K562 (cell line): ENCODE measurements at regions not wholly inside any gene's neighbourhood (a gene's known extent, or its start where the extent isn't known, plus 50 kb on each side); places are given as distances from the start of the nearest gene placed in this dataset.

Source experiments
- ATAC-seq: fragments of 200-7000 bp; cut with Tn5 transposase; 3 replicates; pipeline ENCODE4 v1.9.1; 2020; ENCODE audit warnings: moderate library complexity
- BruUV-seq: library from RNA; stranded (reverse); fragments of 400-500 nt; replicated peaks from 2 replicates; lab custom pipeline; 2021; lab: Mats Ljungman, UMichigan
- CTCF ChIA-PET: fragments of 300-600 bp; formaldehyde crosslinking; extraction: SDS; loops from one replicate; lab custom pipeline; 2021; ENCODE audit warnings: low intra/inter-chr PET ratio; lab: Yijun Ruan, JAX
- POLR2A ChIA-PET: fragments of 300-600, 350-650 bp; sonication (Branson Sonifier 250); formaldehyde crosslinking; extraction: SDS; loops from one replicate; lab custom pipeline; 2021; ENCODE audit warnings: antibody characterized with exemption, inconsistent platforms; lab: Yijun Ruan, JAX
- DNase-seq, 4 experiments: peaks; one replicate each; pipeline versions ENCODE4 v3.0.0 to v3.0.0-alpha.2; 2011 to 2018; ENCODE audit warnings: low spot score in 3 of 4, mixed read lengths in 3 of 4; ENCODE audit errors: extremely low read depth in 1 of 4
- FAIRE-seq: peaks from 2 replicates; lab custom pipeline; 2011; peaks lifted over from hg19 to GRCh38; lab: Jason Lieb, UNC
- H2AFZ ChIP-seq: 2 replicates; pipeline ENCODE4 v1.6.0; 2011; ENCODE audit warnings: low read depth, low read length, control low read depth, inconsistent platforms
- H3K27ac ChIP-seq: fragments of 200-600 bp; 3 replicates; pipeline ENCODE4 v1.8.0; 2011; ENCODE audit warnings: low read depth, mild to moderate bottlenecking, control low read depth, inconsistent platforms, low read length, moderate library complexity, mixed read lengths; ENCODE audit errors: extremely low read depth
- H3K27me3 ChIP-seq, 2 experiments: fragments of 300-600 bp in 1 of 2; 2 replicates in 1 of 2; 3 replicates in 1 of 2; pipeline versions ENCODE4 v1.6.0 to v1.8.0; 2011; ENCODE audit warnings: inconsistent platforms in 2 of 2, low read length in 2 of 2, mild to moderate bottlenecking in 1 of 2, mixed read lengths in 1 of 2, moderate library complexity in 1 of 2; ENCODE audit not compliant: control insufficient read depth in 2 of 2, insufficient read depth in 2 of 2
- H3K36me3 ChIP-seq: fragments of 300-600 bp; 3 replicates; pipeline ENCODE4 v1.8.0; 2011; ENCODE audit warnings: mild to moderate bottlenecking, low read length, inconsistent platforms; ENCODE audit not compliant: control insufficient read depth, insufficient read depth
- H3K4me1 ChIP-seq, 2 experiments: fragments of 200-600 bp in 1 of 2; replicated peaks in 1 of 2; 2 replicates in 1 of 2; 3 replicates in 1 of 2; pipeline versions ENCODE4 v1.5.1 to v1.8.0; 2011; ENCODE audit warnings: inconsistent platforms in 2 of 2, low read length in 2 of 2, mild to moderate bottlenecking in 1 of 2, mixed read lengths in 1 of 2, moderate library complexity in 1 of 2; ENCODE audit not compliant: control insufficient read depth in 2 of 2, insufficient read depth in 2 of 2
- H3K4me2 ChIP-seq: 2 replicates; pipeline ENCODE4 v1.6.1; 2011; ENCODE audit warnings: low read length, control low read depth, inconsistent platforms, mixed read lengths; ENCODE audit not compliant: insufficient read depth
- H3K4me3 ChIP-seq: fragments of 200-600 bp; sonication (generic), shearing (Covaris generic); 2 replicates; pipeline ENCODE4 v1.5.1; 2016; ENCODE audit warnings: control low read depth, inconsistent platforms
- H3K79me2 ChIP-seq: fragments of 200-600 bp; 3 replicates; pipeline ENCODE4 v1.8.0; 2011; ENCODE audit warnings: low read length, inconsistent platforms; ENCODE audit not compliant: control insufficient read depth, insufficient read depth
- H3K9ac ChIP-seq, 2 experiments: 2 replicates each; pipeline versions ENCODE4 v1.6.0 to v1.6.1; 2011; ENCODE audit warnings: low read depth in 2 of 2, low read length in 2 of 2, control low read depth in 1 of 2, inconsistent platforms in 1 of 2, mild to moderate bottlenecking in 1 of 2, mixed read lengths in 1 of 2; ENCODE audit not compliant: insufficient read depth in 1 of 2
- H3K9me1 ChIP-seq: one replicate; pipeline ENCODE4 v1.6.0; 2011; ENCODE audit warnings: inconsistent platforms, mild to moderate bottlenecking, low read length, moderate library complexity; ENCODE audit not compliant: control insufficient read depth, insufficient read depth
- H3K9me3 ChIP-seq: replicated peaks from 2 replicates; pipeline ENCODE4 v1.5.1; 2011; ENCODE audit warnings: low read depth, low read length, inconsistent platforms; ENCODE audit not compliant: control insufficient read depth, insufficient read depth
- H4K20me1 ChIP-seq: replicated peaks from 2 replicates; pipeline ENCODE4 v1.6.1; 2011; ENCODE audit warnings: low read length, inconsistent platforms, mixed read lengths; ENCODE audit not compliant: control insufficient read depth, insufficient read depth
- ADNP ChIP-seq: fragments of 200-800 bp; sonication (Bioruptor generic); IDR thresholded peaks from 2 replicates; pipeline ENCODE4 v1.6.1; 2016; ENCODE audit warnings: missing genetic modification characterization, missing compliant biosample characterization
- BRD4 ChIP-seq: fragments of 200-600 bp; sonication (generic); IDR thresholded peaks from 2 replicates; pipeline ENCODE4 v1.6.1; 2017; ENCODE audit warnings: inconsistent platforms
- CBX1 ChIP-seq: sonication (generic); IDR thresholded peaks from 2 replicates; pipeline ENCODE4 v1.6.1; 2016; ENCODE audit warnings: antibody characterized with exemption, low read depth, mild to moderate bottlenecking
- DIDO1 ChIP-seq: fragments of 450-650 bp; IDR thresholded peaks from 2 replicates; pipeline ENCODE4 v1.6.1; 2016; ENCODE audit warnings: low read depth, missing biosample characterization, missing genetic modification characterization
- HNRNPLL ChIP-seq: fragments of 200-400 bp; formaldehyde crosslinking; IDR thresholded peaks from 2 replicates; pipeline ENCODE4 v1.6.1; 2017; ENCODE audit warnings: low read length, low read depth, mild to moderate bottlenecking; ENCODE audit not compliant: poor library complexity, severe bottlenecking
- LARP7 ChIP-seq: fragments of 450-650 bp; IDR thresholded peaks from 2 replicates; pipeline ENCODE4 v1.6.1; 2016
- MAFF ChIP-seq: IDR thresholded peaks from 2 replicates; pipeline ENCODE4 v1.6.1; 2012; ENCODE audit warnings: low read length, improper control_type of control experiment
- MBD2 ChIP-seq: sonication (generic); IDR thresholded peaks from 2 replicates; pipeline ENCODE4 v1.6.1; 2016; ENCODE audit warnings: low read depth, borderline replicate concordance
- RBM15 ChIP-seq: fragments of 200-400 bp; formaldehyde crosslinking; IDR thresholded peaks from 2 replicates; pipeline ENCODE4 v1.6.1; 2018; ENCODE audit warnings: mild to moderate bottlenecking, low read length, moderate library complexity; ENCODE audit not compliant: insufficient read depth
- RFX5 ChIP-seq: IDR thresholded peaks from 2 replicates; pipeline ENCODE4 v1.6.1; 2011; ENCODE audit warnings: low read depth, mild to moderate bottlenecking, improper control_type of control experiment, low read length
- STAG1 ChIP-seq: sonication (generic); formaldehyde crosslinking; IDR thresholded peaks from 2 replicates; pipeline ENCODE4 v1.5.0; 2020; ENCODE audit warnings: missing genetic modification reagents, borderline replicate concordance
- THRAP3 ChIP-seq: fragments of 450-650 bp; IDR thresholded peaks from 2 replicates; pipeline ENCODE4 v1.6.1; 2016; ENCODE audit warnings: mild to moderate bottlenecking, inconsistent platforms, borderline replicate concordance
- ZNF124 ChIP-seq: sonication (generic); formaldehyde crosslinking; IDR thresholded peaks from 2 replicates; pipeline ENCODE4 v1.8.1; 2022; ENCODE audit warnings: missing genetic modification reagents
- WGBS: fragments of 100-300 bp; shearing (Covaris generic); methylation state at CpG from one replicate; pipeline ENCODE4 v1.1.6; 2016; ENCODE audit warnings: low coverage, mixed read lengths; ENCODE audit not compliant: insufficient coverage; ENCODE audit errors: missing lambda C conversion rate; 5-methylcytosine and 5-hydroxymethylcytosine counted together
- in situ Hi-C: fragments of 300-500 bp; cut with MboI; formaldehyde crosslinking; loops from 4 replicates; pipeline ENCODE4 v1.15.0; 2018; ENCODE audit warnings: inconsistent platforms, mixed read lengths
- intact Hi-C: fragments of 100-400 bp; cut with micrococcal nuclease; formaldehyde crosslinking; loops from 2 replicates; pipeline ENCODE4 v1.14.2; 2022
- TF ChIP-seq, protein P1 (sequence below): fragments of 450-650 bp; IDR thresholded peaks from 2 replicates; pipeline ENCODE4 v1.7.1; 2018; ENCODE audit warnings: mild to moderate bottlenecking, low read depth; ENCODE audit not compliant: partially characterized antibody
- TF ChIP-seq, protein P2 (sequence below): fragments of 250-450 bp; sonication (Bioruptor Pico); IDR thresholded peaks from 2 replicates; pipeline ENCODE4 v1.8.0; 2022; ENCODE audit warnings: moderate library complexity, mild to moderate bottlenecking, inconsistent platforms

DNA sequence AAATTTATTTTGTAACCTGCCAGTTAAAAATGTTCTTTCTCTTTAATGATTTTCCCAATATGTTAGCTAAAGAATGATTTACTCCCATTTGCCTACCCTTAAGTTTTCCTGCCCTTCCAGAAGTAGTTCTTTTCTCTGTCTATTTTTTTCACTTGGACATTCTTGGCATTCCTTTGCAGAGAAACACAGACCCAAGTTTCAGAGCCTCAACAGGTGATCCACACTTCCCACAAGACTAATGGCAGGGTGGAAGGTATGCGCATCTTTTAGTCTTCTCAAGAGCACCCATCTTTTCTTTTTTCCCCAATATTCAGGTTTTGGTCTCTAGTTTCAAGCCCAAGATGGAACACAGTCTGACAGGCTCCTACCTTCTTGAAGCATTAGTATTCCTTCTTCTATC is 420.7 kb downstream of the ADAMTS20 start:
- H3K9me1 ChIP-seq, result no peaks in the 10 kb centered on the region
- FAIRE-seq (no peak), DNase-seq (no peak), ATAC-seq (no peak)
- H2AFZ ChIP-seq, result no peak overlapping the region
- no peak for TF ChIP-seq RBM15
- no peak for TF ChIP-seq HNRNPLL
- TF ChIP-seq THRAP3, result no peak
- TF ChIP-seq, protein P1, sequence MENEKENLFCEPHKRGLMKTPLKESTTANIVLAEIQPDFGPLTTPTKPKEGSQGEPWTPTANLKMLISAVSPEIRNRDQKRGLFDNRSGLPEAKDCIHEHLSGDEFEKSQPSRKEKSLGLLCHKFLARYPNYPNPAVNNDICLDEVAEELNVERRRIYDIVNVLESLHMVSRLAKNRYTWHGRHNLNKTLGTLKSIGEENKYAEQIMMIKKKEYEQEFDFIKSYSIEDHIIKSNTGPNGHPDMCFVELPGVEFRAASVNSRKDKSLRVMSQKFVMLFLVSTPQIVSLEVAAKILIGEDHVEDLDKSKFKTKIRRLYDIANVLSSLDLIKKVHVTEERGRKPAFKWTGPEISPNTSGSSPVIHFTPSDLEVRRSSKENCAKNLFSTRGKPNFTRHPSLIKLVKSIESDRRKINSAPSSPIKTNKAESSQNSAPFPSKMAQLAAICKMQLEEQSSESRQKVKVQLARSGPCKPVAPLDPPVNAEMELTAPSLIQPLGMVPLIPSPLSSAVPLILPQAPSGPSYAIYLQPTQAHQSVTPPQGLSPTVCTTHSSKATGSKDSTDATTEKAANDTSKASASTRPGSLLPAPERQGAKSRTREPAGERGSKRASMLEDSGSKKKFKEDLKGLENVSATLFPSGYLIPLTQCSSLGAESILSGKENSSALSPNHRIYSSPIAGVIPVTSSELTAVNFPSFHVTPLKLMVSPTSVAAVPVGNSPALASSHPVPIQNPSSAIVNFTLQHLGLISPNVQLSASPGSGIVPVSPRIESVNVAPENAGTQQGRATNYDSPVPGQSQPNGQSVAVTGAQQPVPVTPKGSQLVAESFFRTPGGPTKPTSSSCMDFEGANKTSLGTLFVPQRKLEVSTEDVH, result no peak
- TF ChIP-seq ADNP (tag), result no peak
- no peak for TF ChIP-seq RFX5
- TF ChIP-seq STAG1 (CRISPR knock-in tag), result no peak
- TF ChIP-seq DIDO1 (tag), result no peak
- TF ChIP-seq, protein P2, sequence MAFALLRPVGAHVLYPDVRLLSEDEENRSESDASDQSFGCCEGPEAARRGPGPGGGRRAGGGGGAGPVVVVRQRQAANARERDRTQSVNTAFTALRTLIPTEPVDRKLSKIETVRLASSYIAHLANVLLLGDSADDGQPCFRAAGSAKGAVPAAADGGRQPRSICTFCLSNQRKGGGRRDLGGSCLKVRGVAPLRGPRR (CRISPR knock-in tag), result no peak
- TF ChIP-seq MAFF, result no peak
- TF ChIP-seq LARP7, result no peak
- TF ChIP-seq CBX1, result no peak
- TF ChIP-seq MBD2, result no peak
- no peak for TF ChIP-seq BRD4
- TF ChIP-seq ZNF124 (CRISPR knock-in tag), result no peak
- H3K9ac ChIP-seq, result no peak overlapping the region
- H4K20me1 ChIP-seq, result no peaks in the 10 kb centered on the region
- no peaks in the 10 kb centered on the region for H3K27me3 ChIP-seq
- WGBS, result 40% methylated on average over 1 of the region's 1 CpG
- H3K36me3 ChIP-seq, result no peaks in the 10 kb centered on the region
- in situ Hi-C loops (no loop called here), intact Hi-C loops (no loop called here)
- H3K9me3 ChIP-seq, result 0 out of 2 replicates have a peak, but pooled peaks cover 2% of the 10 kb centered on the region
- no peak overlapping the region for H3K4me3 ChIP-seq
- no peaks in the 10 kb centered on the region for H3K4me1 ChIP-seq
- ChIA-PET POLR2A (no interaction called here), CTCF (no interaction called here)
- no TSS peak for BruUV-seq
- H3K79me2 ChIP-seq, result no peaks in the 10 kb centered on the region
- no peak overlapping the region for H3K4me2 ChIP-seq
- no peak overlapping the region for H3K27ac ChIP-seq
